ENCODE measurements at regions not wholly inside any gene's neighbourhood (a gene's known extent, or its start where the extent isn't known, plus 50 kb on each side); places are given as distances from the start of the nearest gene placed in this dataset.

- TF ChIP-seq POLR2A (IDR thresholded peaks at IDR 0.05) (no peak), CTCF (IDR thresholded peaks at IDR 0.05) (no peak), POLR2AphosphoS5 (IDR thresholded peaks at IDR 0.05) (no peak)
- no peak for DNase-seq (ENCODE audit: low spot score)
- Histone ChIP-seq H3K9me3 (no peaks in the 10 kb centered on the region), H3K27me3 (replicated peaks; ENCODE audit: insufficient read depth) (no peaks in the 10 kb centered on the region), H3K36me3 (no peaks in the 10 kb centered on the region), H3K4me1 (replicated peaks) (no peaks in the 10 kb centered on the region), H3K27ac (no peak overlapping the region), H3K4me3 (no peak overlapping the region)
- intact Hi-C loops (cut with DNase I) = no loop called here
Measured at GRCh38 chr12:98144953-98145352, 370.4 kb upstream of the TMPO start.

- no peaks in the 10 kb centered on the region for H3K9me3 ChIP-seq
- WGBS = 89% methylated on average over 2 of the region's 2 CpGs
- no peaks in the 10 kb centered on the region for H3K27me3 ChIP-seq (replicated peaks; ENCODE audit: insufficient read depth)
- H3K27ac ChIP-seq = no peak overlapping the region
- H3K36me3 ChIP-seq = no peaks in the 10 kb centered on the region
- TF ChIP-seq POLR2AphosphoS5 (IDR thresholded peaks at IDR 0.05) (no peak), CTCF (IDR thresholded peaks at IDR 0.05) (no peak)
- intact Hi-C loops (cut with DNase I) = no loop called here
- H3K4me3 ChIP-seq = no peak overlapping the region
- H3K4me1 ChIP-seq (replicated peaks) = no peaks in the 10 kb centered on the region
- DNase-seq (ENCODE audit: low spot score) = no peak
Measured at GRCh38 chr12:98146043-98146442, 369.3 kb upstream of the TMPO start.

GRCh38 chr12:98146487-98146886, 368.9 kb upstream of the TMPO start:
- TF ChIP-seq POLR2A (IDR thresholded peaks at IDR 0.05) (no peak), CTCF (IDR thresholded peaks at IDR 0.05) (no peak), POLR2AphosphoS5 (IDR thresholded peaks at IDR 0.05) (no peak)
- 89% methylated on average over 4 of the region's 4 CpGs for WGBS
- no peak overlapping the region for H3K4me3 ChIP-seq

GRCh38 chr12:98149270-98149669, 366.1 kb upstream of the TMPO start:
- H3K4me3 ChIP-seq = no peak overlapping the region
- no peaks in the 10 kb centered on the region for H3K4me1 ChIP-seq (replicated peaks)

More at GRCh38 chr12:98146487-98146886, 368.9 kb upstream of the TMPO start:
- Histone ChIP-seq H3K27ac (no peak overlapping the region), H3K27me3 (replicated peaks; ENCODE audit: insufficient read depth) (no peaks in the 10 kb centered on the region), H3K9me3 (no peaks in the 10 kb centered on the region), H3K36me3 (no peaks in the 10 kb centered on the region), H3K4me1 (replicated peaks) (no peaks in the 10 kb centered on the region)
- DNase-seq (ENCODE audit: low spot score) = no peak
- intact Hi-C loops (cut with DNase I) = no loop called here

More at GRCh38 chr12:98149270-98149669, 366.1 kb upstream of the TMPO start:
- Histone ChIP-seq H3K27ac (no peak overlapping the region), H3K27me3 (replicated peaks; ENCODE audit: insufficient read depth) (no peaks in the 10 kb centered on the region), H3K36me3 (no peaks in the 10 kb centered on the region), H3K9me3 (no peaks in the 10 kb centered on the region)
- intact Hi-C loops (cut with DNase I) = no loop called here
- no peak for DNase-seq (ENCODE audit: low spot score)
- TF ChIP-seq CTCF (IDR thresholded peaks at IDR 0.05) = no peak
- TF ChIP-seq POLR2AphosphoS5 (IDR thresholded peaks at IDR 0.05) = no peak
- no peak for TF ChIP-seq POLR2A (IDR thresholded peaks at IDR 0.05)
